ENCODE measurements at regions not wholly inside any gene's neighbourhood (a gene's known extent, or its start where the extent isn't known, plus 50 kb on each side); places are given as distances from the start of the nearest gene placed in this dataset.

- TF ChIP-seq EZH2phosphoT487 (IDR thresholded peaks at IDR 0.05; ENCODE audit: low read depth, severe bottlenecking, unreplicated experiment) = no peak
- Histone ChIP-seq H3K4me2 (no peak overlapping the region), H3K27me3 (no peaks in the 10 kb centered on the region), H3K4me3 (no peak overlapping the region), H3K27ac (no peak overlapping the region), H3K9me2 (replicated peaks; ENCODE audit: insufficient read depth) (no peaks in the 10 kb centered on the region), H4K20me1 (ENCODE audit: insufficient read depth, poor library complexity, severe bottlenecking) (no peaks in the 10 kb centered on the region), H2AFZ (no peak overlapping the region), H3K9me3 (ENCODE audit: low read depth) (no peaks in the 10 kb centered on the region), H3K79me2 (no peaks in the 10 kb centered on the region), H3K4me1 (ENCODE audit: insufficient read depth) (no peaks in the 10 kb centered on the region), H3K36me3 (replicated peaks; ENCODE audit: insufficient read depth, low read depth) (no peaks in the 10 kb centered on the region)
- DNase-seq (ENCODE audit: low spot score) = no peak
- WGBS (ENCODE audit: low lambda C conversion rate, missing lambda C conversion rate) = 96% methylated on average over 29 of the region's 33 CpGs
These were observed 548.4 kb upstream of the BRINP3 start for GRCh38 chr1:191025896-191026642.

DNA sequence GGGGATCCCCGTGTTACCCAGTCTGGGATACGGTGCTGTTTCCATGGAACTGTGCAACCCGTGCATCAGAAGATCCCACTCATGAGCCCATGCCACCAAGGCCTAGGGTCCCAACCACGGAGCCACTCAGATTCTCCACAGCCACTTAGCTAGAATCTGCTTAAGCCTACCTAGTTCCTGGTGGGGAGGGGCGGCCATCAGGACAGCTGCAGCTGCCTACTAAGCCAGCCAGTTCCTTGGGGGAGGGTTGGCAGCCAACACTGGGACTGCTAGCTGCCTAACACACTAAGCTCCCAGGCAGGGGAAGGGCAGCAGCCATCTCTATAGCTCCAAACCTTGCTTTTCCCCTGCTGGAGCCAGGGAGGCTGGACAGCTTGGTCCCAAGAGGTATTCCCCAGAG lies 549.2 kb upstream of the BRINP3 start:
- no peaks in the 10 kb centered on the region for H3K79me2 ChIP-seq
- H2AFZ ChIP-seq = no peak overlapping the region
- no peak overlapping the region for H3K4me3 ChIP-seq
- no peaks in the 10 kb centered on the region for H3K36me3 ChIP-seq (replicated peaks; ENCODE audit: insufficient read depth, low read depth)
- no peaks in the 10 kb centered on the region for H4K20me1 ChIP-seq (ENCODE audit: insufficient read depth, poor library complexity, severe bottlenecking)
- H3K9me2 ChIP-seq (replicated peaks; ENCODE audit: insufficient read depth) = no peaks in the 10 kb centered on the region
- TF ChIP-seq EZH2phosphoT487 (IDR thresholded peaks at IDR 0.05; ENCODE audit: low read depth, severe bottlenecking, unreplicated experiment) = no peak
- TF ChIP-seq EZH2 (IDR thresholded peaks at IDR 0.05; ENCODE audit: borderline replicate concordance) = no peak
- TF ChIP-seq CTCF (IDR thresholded peaks at IDR 0.05; ENCODE audit: poor library complexity) = no peak
- WGBS (ENCODE audit: low lambda C conversion rate, missing lambda C conversion rate) = 88% methylated on average over 5 of the region's 5 CpGs
- H3K9me3 ChIP-seq (ENCODE audit: low read depth) = no peaks in the 10 kb centered on the region
- DNase-seq (ENCODE audit: low spot score) = no peak
- no peaks in the 10 kb centered on the region for H3K4me1 ChIP-seq (ENCODE audit: insufficient read depth)
- H3K4me2 ChIP-seq = no peak overlapping the region
- no peaks in the 10 kb centered on the region for H3K27me3 ChIP-seq
- H3K27ac ChIP-seq = no peak overlapping the region

DNA sequence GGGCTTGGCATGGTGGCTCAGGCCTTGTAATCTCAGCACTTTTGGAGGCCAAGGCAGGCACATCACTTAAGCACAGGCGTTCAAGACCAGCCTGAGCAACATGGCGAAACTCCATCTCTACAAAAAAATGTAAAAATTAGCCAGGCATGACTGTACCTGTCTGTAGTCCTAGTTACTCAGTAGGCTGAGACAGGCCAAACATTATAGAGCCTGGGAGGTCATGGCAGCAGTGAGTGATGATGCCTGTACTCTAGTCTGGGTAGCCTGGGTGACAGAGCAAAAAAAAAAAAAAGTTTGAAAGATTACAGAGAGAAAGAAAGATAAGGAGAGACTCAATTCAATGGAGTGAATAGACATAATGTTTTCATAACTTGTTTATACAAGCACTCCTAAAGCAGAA lies 556.5 kb upstream of the BRINP3 start:
- no peak overlapping the region for H3K27ac ChIP-seq
- H3K4me2 ChIP-seq = no peak overlapping the region
- H4K20me1 ChIP-seq (ENCODE audit: insufficient read depth, poor library complexity, severe bottlenecking) = no peaks in the 10 kb centered on the region
- no peak overlapping the region for H2AFZ ChIP-seq
- no peaks in the 10 kb centered on the region for H3K9me2 ChIP-seq (replicated peaks; ENCODE audit: insufficient read depth)
- H3K36me3 ChIP-seq (replicated peaks; ENCODE audit: insufficient read depth, low read depth) = no peaks in the 10 kb centered on the region
- no peak overlapping the region for H3K4me3 ChIP-seq
- H3K4me1 ChIP-seq (ENCODE audit: insufficient read depth) = no peaks in the 10 kb centered on the region
- 87% methylated on average over 2 of the region's 2 CpGs for WGBS (ENCODE audit: low lambda C conversion rate, missing lambda C conversion rate)
- H3K9me3 ChIP-seq (ENCODE audit: low read depth) = no peaks in the 10 kb centered on the region
- DNase-seq (ENCODE audit: low spot score) = no peak
- TF ChIP-seq EZH2 (IDR thresholded peaks at IDR 0.05; ENCODE audit: borderline replicate concordance) (no peak), CTCF (IDR thresholded peaks at IDR 0.05; ENCODE audit: poor library complexity) (no peak)
- no peaks in the 10 kb centered on the region for H3K27me3 ChIP-seq
- no peaks in the 10 kb centered on the region for H3K79me2 ChIP-seq

DNA sequence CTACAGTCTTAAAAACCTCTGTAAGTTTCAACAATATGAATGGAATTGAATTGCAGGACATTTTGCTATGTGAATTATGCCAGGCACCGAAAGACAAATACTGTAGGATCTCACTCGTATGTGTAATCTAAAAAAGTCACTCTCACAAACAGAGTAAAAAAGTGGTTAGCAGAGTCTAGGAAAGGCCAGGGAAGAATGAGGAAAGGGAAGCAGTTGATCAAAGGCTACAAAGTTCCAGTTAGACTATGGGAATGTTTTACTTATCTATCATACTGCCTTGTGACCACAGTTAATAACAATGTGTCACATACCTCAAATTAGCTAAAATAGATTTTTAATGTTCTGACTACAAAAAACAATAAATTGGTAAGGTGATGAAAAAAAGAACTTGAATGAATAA lies 565.4 kb upstream of the BRINP3 start:
- TF ChIP-seq EZH2 (IDR thresholded peaks at IDR 0.05; ENCODE audit: borderline replicate concordance) (no peak), CTCF (IDR thresholded peaks at IDR 0.05; ENCODE audit: poor library complexity) (no peak), EZH2phosphoT487 (IDR thresholded peaks at IDR 0.05; ENCODE audit: low read depth, severe bottlenecking, unreplicated experiment) (no peak)
- 84% methylated on average over 2 of the region's 2 CpGs for WGBS (ENCODE audit: low lambda C conversion rate, missing lambda C conversion rate)
- DNase-seq (ENCODE audit: low spot score) = no peak

More for the DNA sequence above, 565.4 kb upstream of the BRINP3 start:
- H3K79me2 ChIP-seq = no peaks in the 10 kb centered on the region
- H2AFZ ChIP-seq = no peak overlapping the region
- no peaks in the 10 kb centered on the region for H3K36me3 ChIP-seq (replicated peaks; ENCODE audit: insufficient read depth, low read depth)
- H3K9me2 ChIP-seq (replicated peaks; ENCODE audit: insufficient read depth) = no peaks in the 10 kb centered on the region
- H3K4me2 ChIP-seq = no peak overlapping the region
- H3K4me1 ChIP-seq (ENCODE audit: insufficient read depth) = no peaks in the 10 kb centered on the region
- H3K4me3 ChIP-seq = no peak overlapping the region
- H3K27me3 ChIP-seq = no peaks in the 10 kb centered on the region
- H4K20me1 ChIP-seq (ENCODE audit: insufficient read depth, poor library complexity, severe bottlenecking) = no peaks in the 10 kb centered on the region
- no peaks in the 10 kb centered on the region for H3K9me3 ChIP-seq (ENCODE audit: low read depth)
- H3K27ac ChIP-seq = no peak overlapping the region
